MM.1S (cell line): ENCODE measurements at regions not wholly inside any gene's neighbourhood (a gene's known extent, or its start where the extent isn't known, plus 50 kb on each side); places are given as distances from the start of the nearest gene placed in this dataset.

ENCODE experiments used
- DNase-seq: peaks from one replicate; pipeline ENCODE4 v3.0.0-alpha.2; 2015
- H2AFZ ChIP-seq: fragments of 300-600 bp; sonication (generic); 2 replicates; pipeline ENCODE4 v1.6.0; 2016; ENCODE audit warnings: antibody characterized with exemption, low read length
- H3F3A ChIP-seq: fragments of 300-600 bp; sonication (generic); 2 replicates; pipeline ENCODE4 v1.6.1; 2016; ENCODE audit warnings: mild to moderate bottlenecking, antibody characterized with exemption, low read length, moderate library complexity, mixed read lengths; ENCODE audit not compliant: insufficient read depth
- H3K27ac ChIP-seq: fragments of 300-600 bp; sonication (generic); 2 replicates; pipeline ENCODE4 v1.5.1; 2016; ENCODE audit warnings: mild to moderate bottlenecking, low read length
- H3K27me3 ChIP-seq: fragments of 300-600 bp; sonication (generic); replicated peaks from 2 replicates; pipeline ENCODE4 v1.6.0; 2016; ENCODE audit warnings: low read length; ENCODE audit not compliant: insufficient read depth
- H3K36me3 ChIP-seq: fragments of 300-600 bp; sonication (generic); replicated peaks from 2 replicates; pipeline ENCODE4 v1.6.1; 2016; ENCODE audit warnings: mild to moderate bottlenecking, low read length, mixed read lengths; ENCODE audit not compliant: insufficient read depth
- H3K4me1 ChIP-seq: fragments of 300-600 bp; sonication (generic); 2 replicates; pipeline ENCODE4 v1.6.1; 2016; ENCODE audit warnings: low read length, mixed read lengths
- H3K4me2 ChIP-seq: fragments of 300-600 bp; sonication (generic); 2 replicates; pipeline ENCODE4 v1.6.0; 2016; ENCODE audit warnings: low read depth, low read length
- H3K4me3 ChIP-seq: fragments of 300-600 bp; sonication (generic); 2 replicates; pipeline ENCODE4 v1.5.1; 2016; ENCODE audit warnings: low read length, mixed read lengths
- H3K79me2 ChIP-seq: fragments of 300-600 bp; sonication (generic); 2 replicates; pipeline ENCODE4 v1.6.1; 2016; ENCODE audit warnings: mixed run types, low read length, mixed read lengths
- H3K9ac ChIP-seq: fragments of 300-600 bp; sonication (generic); 2 replicates; pipeline ENCODE4 v1.6.1; 2016; ENCODE audit warnings: low read length, mixed read lengths
- H3K9me2 ChIP-seq: fragments of 300-600 bp; sonication (generic); replicated peaks from 2 replicates; pipeline ENCODE4 v1.6.1; 2016; ENCODE audit warnings: mild to moderate bottlenecking, low read length, mixed read lengths; ENCODE audit not compliant: insufficient read depth
- H3K9me3 ChIP-seq: fragments of 300-600 bp; sonication (generic); replicated peaks from 2 replicates; pipeline ENCODE4 v1.6.1; 2016; ENCODE audit warnings: mild to moderate bottlenecking, low read length, mixed read lengths; ENCODE audit not compliant: insufficient read depth
- H4K20me1 ChIP-seq: fragments of 300-600 bp; sonication (generic); 2 replicates; pipeline ENCODE4 v1.6.1; 2016; ENCODE audit warnings: mild to moderate bottlenecking, low read length, moderate library complexity, mixed read lengths; ENCODE audit not compliant: insufficient read depth
- EZH2 ChIP-seq: fragments of 300-600 bp; sonication (generic); optimal IDR thresholded peaks from 2 replicates; pipeline ENCODE3; 2017; ENCODE audit warnings: low read depth, mild to moderate bottlenecking, antibody characterized with exemption, low read length, mixed read lengths
- EZH2phosphoT487 ChIP-seq: fragments of 300-600 bp; sonication (generic); IDR thresholded peaks from 2 replicates; pipeline ENCODE4 v1.6.1; 2018; ENCODE audit warnings: antibody characterized with exemption, low read length
- TF ChIP-seq, protein P1 (sequence below): fragments of 300-600 bp; sonication (generic); IDR thresholded peaks from 2 replicates; pipeline ENCODE4 v1.5.1; 2016; ENCODE audit warnings: antibody characterized with exemption, low read length, mixed read lengths

DNA sequence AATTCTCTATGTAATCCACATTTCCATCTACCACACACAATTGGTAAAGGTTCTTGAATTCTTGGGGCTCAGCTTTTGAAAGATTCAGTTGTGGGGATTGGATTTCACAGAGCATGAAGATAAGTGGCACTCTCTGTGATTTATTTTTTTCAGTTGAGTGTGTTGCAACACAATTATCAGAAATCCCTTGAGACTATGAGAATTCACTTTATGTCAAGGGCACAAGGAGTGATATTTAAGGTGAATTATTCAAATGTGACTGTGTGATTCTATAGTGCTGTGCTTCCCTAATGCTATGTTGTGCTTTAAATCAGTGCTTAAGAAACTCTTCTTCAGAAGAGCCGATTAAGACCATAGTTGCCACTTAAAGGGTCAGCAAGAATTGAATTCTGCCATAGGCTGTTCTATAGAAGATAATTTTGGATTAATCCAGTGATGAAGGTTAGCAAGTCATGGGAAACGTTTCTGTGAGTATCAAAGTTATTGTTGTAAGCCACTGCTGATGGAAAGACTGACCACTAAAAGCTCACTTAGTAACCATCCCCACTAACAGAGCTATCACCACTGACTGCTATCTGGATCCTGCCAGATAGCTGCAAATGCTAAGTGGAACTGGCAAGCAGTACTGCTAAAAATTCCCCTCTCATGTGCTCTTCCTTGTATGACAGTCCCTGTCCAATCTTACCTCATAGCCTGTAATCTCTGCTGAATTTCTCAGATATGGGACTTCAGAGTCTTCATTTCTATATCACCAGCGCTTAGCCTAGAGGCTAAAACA lies 134.0 kb upstream of the SEMA3D start:
- H3K79me2 ChIP-seq, result no peaks in the 10 kb centered on the region
- no peaks in the 10 kb centered on the region for H3K9me2 ChIP-seq
- H4K20me1 ChIP-seq, result no peaks in the 10 kb centered on the region
- no peak for DNase-seq
- no peak overlapping the region for H3K4me3 ChIP-seq
- no peak for TF ChIP-seq EZH2phosphoT487
- TF ChIP-seq EZH2, result no peak
- TF ChIP-seq, protein P1, sequence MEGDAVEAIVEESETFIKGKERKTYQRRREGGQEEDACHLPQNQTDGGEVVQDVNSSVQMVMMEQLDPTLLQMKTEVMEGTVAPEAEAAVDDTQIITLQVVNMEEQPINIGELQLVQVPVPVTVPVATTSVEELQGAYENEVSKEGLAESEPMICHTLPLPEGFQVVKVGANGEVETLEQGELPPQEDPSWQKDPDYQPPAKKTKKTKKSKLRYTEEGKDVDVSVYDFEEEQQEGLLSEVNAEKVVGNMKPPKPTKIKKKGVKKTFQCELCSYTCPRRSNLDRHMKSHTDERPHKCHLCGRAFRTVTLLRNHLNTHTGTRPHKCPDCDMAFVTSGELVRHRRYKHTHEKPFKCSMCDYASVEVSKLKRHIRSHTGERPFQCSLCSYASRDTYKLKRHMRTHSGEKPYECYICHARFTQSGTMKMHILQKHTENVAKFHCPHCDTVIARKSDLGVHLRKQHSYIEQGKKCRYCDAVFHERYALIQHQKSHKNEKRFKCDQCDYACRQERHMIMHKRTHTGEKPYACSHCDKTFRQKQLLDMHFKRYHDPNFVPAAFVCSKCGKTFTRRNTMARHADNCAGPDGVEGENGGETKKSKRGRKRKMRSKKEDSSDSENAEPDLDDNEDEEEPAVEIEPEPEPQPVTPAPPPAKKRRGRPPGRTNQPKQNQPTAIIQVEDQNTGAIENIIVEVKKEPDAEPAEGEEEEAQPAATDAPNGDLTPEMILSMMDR, result no peak
- no peak overlapping the region for H3K27ac ChIP-seq
- no peaks in the 10 kb centered on the region for H3K4me1 ChIP-seq
- no peaks in the 10 kb centered on the region for H3F3A ChIP-seq
- no peak overlapping the region for H2AFZ ChIP-seq
- H3K4me2 ChIP-seq, result no peak overlapping the region
- H3K27me3 ChIP-seq, result no peaks in the 10 kb centered on the region
- H3K9ac ChIP-seq, result no peak overlapping the region
- no peaks in the 10 kb centered on the region for H3K36me3 ChIP-seq
- no peaks in the 10 kb centered on the region for H3K9me3 ChIP-seq

DNA sequence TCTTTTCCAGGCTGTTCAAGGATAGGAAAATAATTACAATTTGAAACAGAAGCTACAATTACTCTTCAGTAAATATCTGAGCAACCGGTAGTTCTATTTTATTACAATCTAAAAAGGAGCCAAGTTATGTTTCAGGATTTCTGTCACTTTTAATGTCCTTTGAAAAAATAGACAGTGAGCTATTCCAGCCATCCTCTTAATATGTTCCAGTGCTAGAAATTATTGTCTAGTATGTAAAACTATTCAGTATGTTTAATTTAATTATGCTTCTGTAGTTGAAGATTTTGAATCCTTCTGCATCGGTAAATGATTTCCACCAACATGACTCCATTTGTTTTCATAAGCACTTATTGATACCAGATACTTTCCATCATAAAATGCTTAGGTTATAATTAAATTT lies 129.6 kb upstream of the SEMA3D start:
- H3K4me1 ChIP-seq, result no peaks in the 10 kb centered on the region
- no peaks in the 10 kb centered on the region for H3K79me2 ChIP-seq
- H3K9ac ChIP-seq, result no peak overlapping the region
- H3K27ac ChIP-seq, result no peak overlapping the region
- no peaks in the 10 kb centered on the region for H3F3A ChIP-seq
- H4K20me1 ChIP-seq, result no peaks in the 10 kb centered on the region
- H3K9me3 ChIP-seq, result no peaks in the 10 kb centered on the region
- H3K36me3 ChIP-seq, result no peaks in the 10 kb centered on the region
- no peak for TF ChIP-seq EZH2
- TF ChIP-seq EZH2phosphoT487, result no peak
- TF ChIP-seq, protein P1, result no peak
- H3K4me2 ChIP-seq, result no peak overlapping the region
- H3K27me3 ChIP-seq, result no peaks in the 10 kb centered on the region
- H3K4me3 ChIP-seq, result no peak overlapping the region
- no peak for DNase-seq
- no peak overlapping the region for H2AFZ ChIP-seq
- no peaks in the 10 kb centered on the region for H3K9me2 ChIP-seq

- TF ChIP-seq EZH2 (no peak), EZH2phosphoT487 (no peak)
- TF ChIP-seq, protein P1, result no peak
- Histone ChIP-seq H3K27ac (no peak overlapping the region), H3K9ac (no peak overlapping the region), H3K27me3 (no peaks in the 10 kb centered on the region), H3K36me3 (no peaks in the 10 kb centered on the region), H3K4me2 (no peak overlapping the region), H3F3A (no peaks in the 10 kb centered on the region), H4K20me1 (no peaks in the 10 kb centered on the region), H3K9me2 (no peaks in the 10 kb centered on the region), H3K4me1 (no peaks in the 10 kb centered on the region), H3K9me3 (no peaks in the 10 kb centered on the region; the same call in 1 of the 2 replicates), H3K4me3 (no peak overlapping the region), H2AFZ (no peak overlapping the region), H3K79me2 (no peaks in the 10 kb centered on the region)
- no peak for DNase-seq
Observed at GRCh38 chr7:85310301-85310700, 123.4 kb upstream of the SEMA3D start.
